Pancreas (tissue), 10 donors: ENCODE measurements at regions not wholly inside any gene's neighbourhood (a gene's known extent, or its start where the extent isn't known, plus 50 kb on each side); places are given as distances from the start of the nearest gene placed in this dataset.

Source experiments
- ATAC-seq, 4 donors: fragments of 200-7000 bp; cut with Tn5 transposase; one replicate each; pipeline versions ENCODE4 v1.8.0 to v1.9.1; 2020; ENCODE audit warnings: mild to moderate bottlenecking in 4 of 4, moderate library complexity in 4 of 4
- DNase-seq, 6 donors: peaks; one replicate each; pipeline ENCODE4 v3.0.0-alpha.2; 2020
- FAIRE-seq: peaks from 2 replicates; lab custom pipeline; 2012; peaks lifted over from hg19 to GRCh38; lab: Jason Lieb, UNC
- H3K27ac ChIP-seq, 4 donors: fragments of 200-600 bp; sonication (generic); 1 replicate in 3 of 4; 2 replicates in 1 of 4; pipeline versions ENCODE4 v1.5.0 to v1.8.0; 2020
- H3K27me3 ChIP-seq, 4 donors: fragments of 200-600 bp; one replicate each; pipeline ENCODE4 v1.8.0; 2021
- H3K36me3 ChIP-seq, 3 donors: fragments of 200-600 bp; sonication (generic) in 1 of 3; one replicate each; pipeline versions ENCODE4 v1.5.0 to v1.8.0; 2020 to 2021
- H3K4me1 ChIP-seq, 3 donors: fragments of 200-600 bp; one replicate each; pipeline ENCODE4 v1.8.0; 2021
- H3K4me3 ChIP-seq, 4 donors: fragments of 200-600 bp; sonication (generic) in 2 of 4; one replicate each; pipeline versions ENCODE4 v1.5.0 to v1.8.0; 2020 to 2021
- H3K9me3 ChIP-seq, 4 donors: fragments of 200-600 bp; one replicate each; pipeline ENCODE4 v1.8.0; 2021
- CTCF ChIP-seq, 4 donors: fragments of 200-600 bp; sonication (generic) in 3 of 4; IDR thresholded peaks; one replicate each; pipeline versions ENCODE4 v1.5.0 to v1.8.0; 2021; ENCODE audit warnings: antibody characterized with exemption in 4 of 4
- WGBS, 2 donors: extraction: QIAGEN DNeasy Blood & Tissue Kit; methylation state at CpG; one replicate each; pipeline ENCODE4 v1.1.7; 2013; 5-methylcytosine and 5-hydroxymethylcytosine counted together
- intact Hi-C, 3 donors: fragments of 100-400 bp; cut with DNase I; formaldehyde crosslinking; loops; one replicate each; pipeline versions ENCODE4 v1.11.1 to v1.14.2; 2022
- donor health status: healthy with polysubstance abuse.
- donor health status: DM: no; HTN: no; CAD: no; lungs with moderate emphysema.
- donor health status: DM: no; HTN: no; CAD: no.
- donor health status: control.
- donor health status: control.
- donor health status: Bipolar disorder and iron deficiency.
- donor health status: DM: yes; HTN: yes; CAD: no.
- donor health status: DM: no; HTN: no; CAD: no.
- donor health status: DM: no; HTN: no; CAD: no.
- donor health status: DM: yes; HTN: yes; CAD: no.

GRCh38 chr21:15283789-15284188 is 219.0 kb upstream of the NRIP1 start:
- Histone ChIP-seq H3K27me3 (no peaks in the 10 kb centered on the region), H3K27ac (no peak overlapping the region), H3K4me3 (no peak overlapping the region), H3K4me1 (peaks cover 0 to 2% (median 0%) of the 10 kb centered on the region in 3 donors), H3K9me3 (no peaks in the 10 kb centered on the region), H3K36me3 (no peaks in the 10 kb centered on the region)
- ATAC-seq (no peak), FAIRE-seq (no peak), DNase-seq (no peak)
- intact Hi-C loops, result no loop called here
- WGBS, 2 donors, result 53 to 63% methylated on average over 2 of the region's 2 CpGs
- no peak for TF ChIP-seq CTCF (IDR thresholded peaks at IDR 0.05)

- no peaks in the 10 kb centered on the region for H3K27me3 ChIP-seq
- no peak overlapping the region for H3K4me3 ChIP-seq
- no peak overlapping the region for H3K27ac ChIP-seq
- intact Hi-C loops, result no loop called here
- TF ChIP-seq CTCF (IDR thresholded peaks at IDR 0.05), result no peak
- no peaks in the 10 kb centered on the region for H3K9me3 ChIP-seq
- WGBS, 2 donors, result 90 to 91% methylated on average over 4 of the region's 4 CpGs
- ATAC-seq, result no peak
- no peaks in the 10 kb centered on the region for H3K36me3 ChIP-seq
- FAIRE-seq, result no peak
- no peak for DNase-seq
- H3K4me1 ChIP-seq, result peaks cover 0 to 2% (median 0%) of the 10 kb centered on the region in 3 donors
These were observed 220.8 kb upstream of the NRIP1 start for GRCh38 chr21:15285556-15285955.

- FAIRE-seq (no peak), ATAC-seq (no peak), DNase-seq (peak in 2 of 6 donors; percentile 17 to 60)
- Histone ChIP-seq H3K4me3 (no peak overlapping the region), H3K9me3 (no peaks in the 10 kb centered on the region), H3K27ac (no peak overlapping the region), H3K4me1 (peaks cover 0 to 10% (median 0%) of the 10 kb centered on the region in 3 donors), H3K27me3 (no peaks in the 10 kb centered on the region), H3K36me3 (no peaks in the 10 kb centered on the region)
- 96 to 97% methylated on average over 13 of the region's 13 CpGs for whole genome bisulfite sequencing, 2 donors
- no peak for TF ChIP-seq CTCF (IDR thresholded peaks at IDR 0.05)
- intact Hi-C loops, result no loop called here
These were observed 224.4 kb upstream of the NRIP1 start for GRCh38 chr21:15289246-15289645.

- peak; percentile 73 to 90 (median 80) for DNase-seq
- H3K27me3 ChIP-seq, result no peaks in the 10 kb centered on the region
- no peak for TF ChIP-seq CTCF (IDR thresholded peaks at IDR 0.05)
- intact Hi-C loops, result no loop called here
- FAIRE-seq, result no peak
- H3K27ac ChIP-seq, result no peak overlapping the region
- ATAC-seq, result peak; percentile 93 to 95 (median 94)
- H3K36me3 ChIP-seq, result no peaks in the 10 kb centered on the region
- H3K9me3 ChIP-seq, result no peaks in the 10 kb centered on the region
- H3K4me1 ChIP-seq, result peaks cover 0 to 10% (median 0%) of the 10 kb centered on the region in 3 donors
- H3K4me3 ChIP-seq, result no peak overlapping the region
- WGBS, 2 donors, result 66 to 69% methylated on average over 31 of the region's 31 CpGs
These were observed 225.4 kb upstream of the NRIP1 start for GRCh38 chr21:15289896-15290841.
